ENCODE measurements at regions not wholly inside any gene's neighbourhood (a gene's known extent, or its start where the extent isn't known, plus 50 kb on each side); places are given as distances from the start of the nearest gene placed in this dataset.

GRCh38 chrX:82764521-82764920 lies 743.6 kb upstream of the POU3F4 start:
- no peaks in the 10 kb centered on the region for H3K79me2 ChIP-seq (ENCODE audit: control insufficient read depth, insufficient read depth, low read length)
- peak overlapping the region in 1 of 4 experiments; percentile 12 for H3K4me3 ChIP-seq (replicated peaks in 1 of 4; ENCODE audit: control extremely low read depth in 1 of 4, insufficient read depth in 1 of 4, low read depth in 3 of 4, low read length in 4 of 4)
- no peaks in the 10 kb centered on the region for H4K20me1 ChIP-seq (ENCODE audit: control insufficient read depth, extremely low read depth, insufficient read depth, low read length)
- no peak overlapping the region for H2AFZ ChIP-seq (ENCODE audit: low read length)
- no peak for DNase-seq (ENCODE audit: low read depth in 2 of 2)
- no peaks in the 10 kb centered on the region for H3K9me3 ChIP-seq (ENCODE audit: control insufficient read depth, insufficient read depth, low read depth, low read length)
- H3K9ac ChIP-seq (ENCODE audit: insufficient read depth, low read length) = no peak overlapping the region
- H3K4me2 ChIP-seq (ENCODE audit: extremely low read depth, insufficient read depth, low read length) = no peak overlapping the region
- H3K36me3 ChIP-seq (ENCODE audit: control insufficient read depth, insufficient read depth, low read length) = no peaks in the 10 kb centered on the region
- H3K27ac ChIP-seq (ENCODE audit: insufficient read depth, low read length) = no peak overlapping the region
- no peaks in the 10 kb centered on the region for H3K27me3 ChIP-seq (ENCODE audit: control insufficient read depth, insufficient read depth, low read length)
- TF ChIP-seq EZH2 (IDR thresholded peaks at IDR 0.05; ENCODE audit: low read length, missing control alignments) = no peak
- TF ChIP-seq, protein P1, sequence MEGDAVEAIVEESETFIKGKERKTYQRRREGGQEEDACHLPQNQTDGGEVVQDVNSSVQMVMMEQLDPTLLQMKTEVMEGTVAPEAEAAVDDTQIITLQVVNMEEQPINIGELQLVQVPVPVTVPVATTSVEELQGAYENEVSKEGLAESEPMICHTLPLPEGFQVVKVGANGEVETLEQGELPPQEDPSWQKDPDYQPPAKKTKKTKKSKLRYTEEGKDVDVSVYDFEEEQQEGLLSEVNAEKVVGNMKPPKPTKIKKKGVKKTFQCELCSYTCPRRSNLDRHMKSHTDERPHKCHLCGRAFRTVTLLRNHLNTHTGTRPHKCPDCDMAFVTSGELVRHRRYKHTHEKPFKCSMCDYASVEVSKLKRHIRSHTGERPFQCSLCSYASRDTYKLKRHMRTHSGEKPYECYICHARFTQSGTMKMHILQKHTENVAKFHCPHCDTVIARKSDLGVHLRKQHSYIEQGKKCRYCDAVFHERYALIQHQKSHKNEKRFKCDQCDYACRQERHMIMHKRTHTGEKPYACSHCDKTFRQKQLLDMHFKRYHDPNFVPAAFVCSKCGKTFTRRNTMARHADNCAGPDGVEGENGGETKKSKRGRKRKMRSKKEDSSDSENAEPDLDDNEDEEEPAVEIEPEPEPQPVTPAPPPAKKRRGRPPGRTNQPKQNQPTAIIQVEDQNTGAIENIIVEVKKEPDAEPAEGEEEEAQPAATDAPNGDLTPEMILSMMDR (conservative IDR thresholded peaks at IDR 0.05 in 1 of 2, IDR thresholded peaks at IDR 0.05 in 1 of 2; ENCODE audit: low read depth in 1 of 2, low read length in 2 of 2) = no peak
- no peaks in the 10 kb centered on the region for H3K4me1 ChIP-seq (ENCODE audit: control insufficient read depth, extremely low read depth, insufficient read depth, low read length)

DNA sequence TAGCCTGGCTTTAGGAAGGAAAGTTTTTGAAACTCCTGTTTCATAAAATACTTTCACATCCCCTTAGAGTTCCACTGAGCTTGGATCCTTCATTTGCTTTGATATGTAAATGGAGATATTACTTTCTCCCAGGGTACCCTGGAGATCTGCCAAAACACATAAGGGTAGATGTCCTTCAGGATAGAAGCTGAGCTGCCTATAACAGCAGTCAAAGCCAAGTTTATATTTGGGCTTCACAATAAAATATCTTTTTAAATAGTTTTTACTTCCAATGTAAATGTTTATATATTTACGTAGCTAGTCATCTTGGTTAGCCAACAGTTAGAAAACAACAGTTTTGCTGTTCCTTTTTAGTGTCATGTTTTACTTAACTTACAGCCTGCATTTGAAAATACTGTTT lies 742.3 kb upstream of the POU3F4 start:
- Histone ChIP-seq H2AFZ (ENCODE audit: low read length) (no peak overlapping the region), H3K36me3 (ENCODE audit: control insufficient read depth, insufficient read depth, low read length) (no peaks in the 10 kb centered on the region), H3K4me3 (replicated peaks in 1 of 4; ENCODE audit: control extremely low read depth in 1 of 4, insufficient read depth in 1 of 4, low read depth in 3 of 4, low read length in 4 of 4) (no peak overlapping the region), H4K20me1 (ENCODE audit: control insufficient read depth, extremely low read depth, insufficient read depth, low read length) (no peaks in the 10 kb centered on the region), H3K4me2 (ENCODE audit: extremely low read depth, insufficient read depth, low read length) (no peak overlapping the region), H3K27me3 (ENCODE audit: control insufficient read depth, insufficient read depth, low read length) (no peaks in the 10 kb centered on the region), H3K79me2 (ENCODE audit: control insufficient read depth, insufficient read depth, low read length) (no peaks in the 10 kb centered on the region), H3K4me1 (ENCODE audit: control insufficient read depth, extremely low read depth, insufficient read depth, low read length) (no peaks in the 10 kb centered on the region), H3K9me3 (ENCODE audit: control insufficient read depth, insufficient read depth, low read depth, low read length) (no peaks in the 10 kb centered on the region), H3K9ac (ENCODE audit: insufficient read depth, low read length) (no peak overlapping the region), H3K27ac (ENCODE audit: insufficient read depth, low read length) (no peak overlapping the region)
- TF ChIP-seq EZH2 (IDR thresholded peaks at IDR 0.05; ENCODE audit: low read length, missing control alignments) = no peak
- TF ChIP-seq, protein P1 (conservative IDR thresholded peaks at IDR 0.05 in 1 of 2, IDR thresholded peaks at IDR 0.05 in 1 of 2; ENCODE audit: low read depth in 1 of 2, low read length in 2 of 2) = no peak
- DNase-seq (ENCODE audit: low read depth in 2 of 2) = peak; percentile 0 to 72

GRCh38 chrX:82775426-82775825 lies 732.7 kb upstream of the POU3F4 start:
- H3K4me3 ChIP-seq (replicated peaks in 1 of 4; ENCODE audit: control extremely low read depth in 1 of 4, insufficient read depth in 1 of 4, low read depth in 3 of 4, low read length in 4 of 4) = no peak overlapping the region
- DNase-seq (ENCODE audit: low read depth in 2 of 2) = no peak
- no peaks in the 10 kb centered on the region for H4K20me1 ChIP-seq (ENCODE audit: control insufficient read depth, extremely low read depth, insufficient read depth, low read length)
- no peaks in the 10 kb centered on the region for H3K4me1 ChIP-seq (ENCODE audit: control insufficient read depth, extremely low read depth, insufficient read depth, low read length)
- H2AFZ ChIP-seq (ENCODE audit: low read length) = no peak overlapping the region
- no peaks in the 10 kb centered on the region for H3K79me2 ChIP-seq (ENCODE audit: control insufficient read depth, insufficient read depth, low read length)
- TF ChIP-seq, protein P1 (conservative IDR thresholded peaks at IDR 0.05 in 1 of 2, IDR thresholded peaks at IDR 0.05 in 1 of 2; ENCODE audit: low read depth in 1 of 2, low read length in 2 of 2) = no peak
- TF ChIP-seq EZH2 (IDR thresholded peaks at IDR 0.05; ENCODE audit: low read length, missing control alignments) = no peak
- H3K36me3 ChIP-seq (ENCODE audit: control insufficient read depth, insufficient read depth, low read length) = no peaks in the 10 kb centered on the region
- H3K9me3 ChIP-seq (ENCODE audit: control insufficient read depth, insufficient read depth, low read depth, low read length) = no peaks in the 10 kb centered on the region
- H3K27ac ChIP-seq (ENCODE audit: insufficient read depth, low read length) = no peak overlapping the region
- no peak overlapping the region for H3K4me2 ChIP-seq (ENCODE audit: extremely low read depth, insufficient read depth, low read length)
- H3K27me3 ChIP-seq (ENCODE audit: control insufficient read depth, insufficient read depth, low read length) = no peaks in the 10 kb centered on the region
- no peak overlapping the region for H3K9ac ChIP-seq (ENCODE audit: insufficient read depth, low read length)

Data from fibroblast of lung (primary cell).